Activated B cell treated with CpG ODN at 0.5 μM for 24 hours (primary cell): ENCODE measurements at regions not wholly inside any gene's neighbourhood (a gene's known extent, or its start where the extent isn't known, plus 50 kb on each side); places are given as distances from the start of the nearest gene placed in this dataset.

Source experiments
- ATAC-seq: fragments of 200-7000 bp; cut with Tn5 transposase; one replicate; pipeline ENCODE4 v1.10.0; 2021; ENCODE audit warnings: low read depth, mild to moderate bottlenecking, moderate library complexity
- CTCF ChIA-PET: fragments of 350-600 bp; sonication (Branson Sonifier 250); formaldehyde crosslinking; loops from one replicate; lab custom pipeline; 2021; ENCODE audit warnings: antibody characterized with exemption; lab: Charles Lee
- POLR2A ChIA-PET: fragments of 350-600 bp; sonication (Branson Sonifier 250); formaldehyde crosslinking; loops from one replicate; lab custom pipeline; 2021; ENCODE audit warnings: antibody characterized with exemption; lab: Charles Lee
- DNase-seq: peaks from one replicate; pipeline ENCODE4 v3.0.0; 2022
- H3K27ac Mint-ChIP-seq: one replicate; pipeline ENCODE4 v1.8.0; 2020; ENCODE audit warnings: mixed read lengths
- H3K27me3 Mint-ChIP-seq: one replicate; pipeline ENCODE4 v1.8.0; 2021; ENCODE audit warnings: mixed read lengths
- H3K36me3 Mint-ChIP-seq: one replicate; pipeline ENCODE4 v1.8.0; 2021; ENCODE audit warnings: low read depth, mixed read lengths
- H3K4me1 Mint-ChIP-seq: one replicate; pipeline ENCODE4 v1.8.0; 2021; ENCODE audit warnings: mixed read lengths
- H3K4me3 Mint-ChIP-seq: one replicate; pipeline ENCODE4 v1.8.0; 2020; ENCODE audit warnings: mild to moderate bottlenecking, mixed read lengths
- H3K9me3 Mint-ChIP-seq: one replicate; pipeline ENCODE4 v1.8.0; 2020; ENCODE audit warnings: mixed read lengths
- intact Hi-C: fragments of 100-400 bp; cut with micrococcal nuclease; formaldehyde crosslinking; loops from one replicate; pipeline ENCODE4 v1.15.1; 2024
- TF ChIP-seq, protein P1 (sequence below): fragments of 200-600 bp; IDR thresholded peaks from one replicate; pipeline ENCODE4 v1.8.0; 2022; ENCODE audit warnings: antibody characterized with exemption, mild to moderate bottlenecking

DNA sequence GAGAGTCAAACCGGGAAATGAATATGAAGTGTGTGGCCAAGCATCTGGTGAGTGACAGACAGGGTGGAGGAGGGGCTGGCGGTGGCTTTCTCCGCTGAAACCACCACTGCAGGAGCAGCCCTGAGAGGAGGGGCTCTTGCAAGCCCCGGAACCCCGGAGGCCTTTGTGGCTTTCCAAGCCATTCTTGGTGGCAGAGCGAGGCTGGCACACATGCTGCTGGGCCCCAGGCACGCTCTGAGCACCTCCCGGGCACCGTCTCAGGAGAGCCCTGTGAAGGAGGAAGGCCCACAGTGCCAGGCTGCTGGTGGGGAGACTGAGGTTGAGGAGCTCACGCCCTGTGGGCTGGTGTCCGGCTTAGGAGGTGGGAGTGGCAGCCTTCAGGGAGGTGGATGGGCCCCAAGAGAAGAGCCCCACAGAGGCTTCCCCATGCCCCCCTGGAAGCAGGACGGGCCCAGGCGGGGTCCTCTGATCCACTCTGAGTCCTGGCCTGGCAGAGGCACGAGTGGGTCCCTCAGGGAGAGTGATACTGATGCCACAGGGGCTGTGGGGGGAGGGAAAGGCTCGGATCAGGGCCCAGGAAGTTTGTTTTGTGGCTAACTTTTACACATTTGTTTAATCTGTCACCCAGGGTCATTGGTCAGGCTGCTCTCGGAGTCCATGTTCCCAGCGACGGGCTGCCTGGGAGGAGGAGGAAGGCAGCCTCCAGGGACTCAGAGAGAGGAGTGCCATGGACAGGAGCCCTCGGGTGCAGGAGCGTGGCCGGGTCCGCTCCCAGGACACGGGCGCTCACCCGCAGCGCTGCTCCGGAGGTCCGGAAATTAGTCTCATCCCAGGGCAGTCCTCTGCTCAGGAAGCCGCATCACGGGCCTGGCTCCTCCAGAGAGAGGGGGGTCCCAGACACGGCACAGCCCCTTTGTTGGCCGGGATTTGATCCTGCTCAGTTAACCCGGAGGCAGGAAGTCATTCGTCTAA lies 170.7 kb downstream of the ERMARD start:
- DNase-seq (no peak), ATAC-seq (no peak)
- no peaks in the 10 kb centered on the region for H3K9me3 Mint-ChIP-seq
- TF ChIP-seq, protein P1, sequence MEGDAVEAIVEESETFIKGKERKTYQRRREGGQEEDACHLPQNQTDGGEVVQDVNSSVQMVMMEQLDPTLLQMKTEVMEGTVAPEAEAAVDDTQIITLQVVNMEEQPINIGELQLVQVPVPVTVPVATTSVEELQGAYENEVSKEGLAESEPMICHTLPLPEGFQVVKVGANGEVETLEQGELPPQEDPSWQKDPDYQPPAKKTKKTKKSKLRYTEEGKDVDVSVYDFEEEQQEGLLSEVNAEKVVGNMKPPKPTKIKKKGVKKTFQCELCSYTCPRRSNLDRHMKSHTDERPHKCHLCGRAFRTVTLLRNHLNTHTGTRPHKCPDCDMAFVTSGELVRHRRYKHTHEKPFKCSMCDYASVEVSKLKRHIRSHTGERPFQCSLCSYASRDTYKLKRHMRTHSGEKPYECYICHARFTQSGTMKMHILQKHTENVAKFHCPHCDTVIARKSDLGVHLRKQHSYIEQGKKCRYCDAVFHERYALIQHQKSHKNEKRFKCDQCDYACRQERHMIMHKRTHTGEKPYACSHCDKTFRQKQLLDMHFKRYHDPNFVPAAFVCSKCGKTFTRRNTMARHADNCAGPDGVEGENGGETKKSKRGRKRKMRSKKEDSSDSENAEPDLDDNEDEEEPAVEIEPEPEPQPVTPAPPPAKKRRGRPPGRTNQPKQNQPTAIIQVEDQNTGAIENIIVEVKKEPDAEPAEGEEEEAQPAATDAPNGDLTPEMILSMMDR: no peak
- no peak overlapping the region for H3K27ac Mint-ChIP-seq
- ChIA-PET CTCF (no interaction called here), POLR2A (no interaction called here)
- H3K4me3 Mint-ChIP-seq: no peak overlapping the region
- peaks cover 4% of the 10 kb centered on the region for H3K27me3 Mint-ChIP-seq
- no peaks in the 10 kb centered on the region for H3K36me3 Mint-ChIP-seq
- no peaks in the 10 kb centered on the region for H3K4me1 Mint-ChIP-seq
- intact Hi-C loops: no loop called here

DNA sequence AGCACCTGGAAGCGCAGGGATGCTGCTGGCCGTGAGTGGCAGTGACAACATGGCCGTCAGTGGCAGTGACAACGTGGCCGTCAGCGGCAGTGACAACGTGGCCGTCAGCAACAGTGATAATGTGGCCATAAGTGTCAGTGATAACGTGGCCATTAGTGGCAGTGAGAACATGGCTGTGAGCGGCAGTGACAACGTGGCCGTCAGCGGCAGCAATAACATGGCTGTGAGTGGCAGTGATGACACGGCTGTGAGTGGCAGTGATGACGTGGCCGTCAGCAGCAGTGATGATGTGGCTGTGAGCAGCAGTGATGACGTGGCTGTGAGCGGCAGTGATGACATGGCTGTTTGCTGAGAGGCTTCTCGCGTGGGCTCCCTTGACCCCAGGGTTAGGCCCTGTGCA lies 169.8 kb downstream of the ERMARD start:
- no peak for ATAC-seq
- TF ChIP-seq, protein P1: no peak
- H3K4me3 Mint-ChIP-seq: no peak overlapping the region
- no peaks in the 10 kb centered on the region for H3K36me3 Mint-ChIP-seq
- H3K9me3 Mint-ChIP-seq: no peaks in the 10 kb centered on the region
- POLR2A ChIA-PET: no interaction called here
- peaks cover 5% of the 10 kb centered on the region for H3K27me3 Mint-ChIP-seq
- no peak overlapping the region for H3K27ac Mint-ChIP-seq
- DNase-seq: no peak
- CTCF ChIA-PET: no interaction called here
- no peaks in the 10 kb centered on the region for H3K4me1 Mint-ChIP-seq
- intact Hi-C loops: no loop called here

DNA sequence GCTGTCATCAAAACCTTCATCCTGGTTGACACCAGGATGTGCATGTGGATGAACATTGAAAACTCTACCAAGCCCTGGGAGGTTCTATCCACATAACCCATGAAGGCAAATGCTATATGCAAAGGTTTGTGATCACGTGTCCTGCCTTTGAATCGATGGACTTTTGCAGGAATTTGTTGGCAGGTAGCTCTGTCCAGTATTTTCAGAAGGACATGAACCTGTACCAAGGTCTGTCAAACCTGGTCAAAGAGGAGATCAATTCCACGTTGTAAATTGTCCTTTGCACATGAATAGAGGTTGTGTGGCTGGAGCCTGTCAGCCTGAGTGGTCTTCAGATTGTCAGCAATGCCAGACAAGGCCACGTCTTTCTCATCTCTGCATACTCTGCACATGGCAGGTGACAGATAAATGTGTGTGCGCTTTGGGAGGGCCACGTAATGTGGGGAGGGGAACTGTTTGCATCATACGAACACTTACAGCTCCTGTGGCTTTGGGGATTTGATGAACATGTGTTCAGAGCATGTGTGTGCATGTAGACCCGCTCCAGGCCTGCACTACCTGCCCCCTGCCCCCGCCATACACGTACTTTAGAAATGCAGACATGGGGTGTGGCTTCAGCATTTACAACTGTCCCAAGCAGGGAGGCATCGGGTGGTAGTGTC lies 169.1 kb downstream of the ERMARD start:
- peaks cover 2% of the 10 kb centered on the region for H3K27me3 Mint-ChIP-seq
- CTCF ChIA-PET: no interaction called here
- DNase-seq: no peak

DNA sequence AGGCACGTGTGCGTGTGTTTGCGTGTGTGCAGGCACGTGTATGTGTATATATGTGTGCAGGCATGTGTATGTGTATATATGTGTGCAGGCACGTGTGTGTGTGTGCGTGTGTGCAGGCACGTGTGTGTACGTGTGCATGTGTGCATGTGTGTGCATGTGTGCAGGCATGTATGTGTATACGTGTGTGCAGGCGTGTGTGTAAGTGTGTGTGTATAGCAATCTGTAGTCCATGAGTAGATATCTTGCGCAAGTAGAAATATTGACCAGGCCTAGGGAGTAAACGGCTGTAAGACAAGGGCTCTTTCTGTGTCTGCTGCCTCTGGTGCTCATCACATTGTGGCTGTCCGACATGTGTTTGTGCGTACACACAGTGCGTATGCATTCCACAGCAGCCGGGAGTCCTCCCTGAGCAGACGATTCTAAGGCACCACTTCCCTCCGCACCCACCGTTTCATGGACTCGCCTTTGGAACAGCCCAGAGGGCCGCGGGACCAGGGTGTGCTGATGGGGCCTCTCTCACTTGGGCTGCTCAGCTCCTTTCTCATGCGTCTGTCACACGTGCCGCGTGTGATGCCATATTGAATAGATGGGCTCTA lies 167.6 kb downstream of the ERMARD start:
- Mint-ChIP-seq H3K27me3 (peaks cover 2% of the 10 kb centered on the region), H3K27ac (no peak overlapping the region), H3K9me3 (no peaks in the 10 kb centered on the region), H3K4me3 (no peak overlapping the region), H3K4me1 (no peaks in the 10 kb centered on the region), H3K36me3 (no peaks in the 10 kb centered on the region)
- no peak for DNase-seq
- TF ChIP-seq, protein P1: no peak
- intact Hi-C loops: no loop called here
- no peak for ATAC-seq
- POLR2A ChIA-PET: no interaction called here
- CTCF ChIA-PET: no interaction called here

More for the DNA sequence above, 169.1 kb downstream of the ERMARD start:
- intact Hi-C loops: no loop called here
- no peak overlapping the region for H3K27ac Mint-ChIP-seq
- ATAC-seq: no peak
- no peaks in the 10 kb centered on the region for H3K4me1 Mint-ChIP-seq
- TF ChIP-seq, protein P1: no peak
- H3K9me3 Mint-ChIP-seq: no peaks in the 10 kb centered on the region
- POLR2A ChIA-PET: no interaction called here
- H3K4me3 Mint-ChIP-seq: no peak overlapping the region
- no peaks in the 10 kb centered on the region for H3K36me3 Mint-ChIP-seq
